Subcutaneous abdominal adipose tissue (tissue), 5 donors: ENCODE measurements at regions not wholly inside any gene's neighbourhood (a gene's known extent, or its start where the extent isn't known, plus 50 kb on each side); places are given as distances from the start of the nearest gene placed in this dataset.

Experiments used
- H3K27ac ChIP-seq: one replicate; pipeline ENCODE4 v1.7.0; 2013; ENCODE audit warnings: low read depth, mild to moderate bottlenecking, inconsistent platforms, low read length, moderate library complexity
- H3K27me3 ChIP-seq, 5 donors: one replicate each; pipeline ENCODE4 v1.7.0; 2013; ENCODE audit warnings: low read length in 5 of 5, inconsistent platforms in 1 of 5; ENCODE audit not compliant: control insufficient read depth in 5 of 5, insufficient read depth in 4 of 5
- H3K36me3 ChIP-seq, 5 donors: one replicate each; pipeline ENCODE4 v1.7.0; 2013; ENCODE audit warnings: low read length in 5 of 5; ENCODE audit not compliant: control insufficient read depth in 5 of 5, insufficient read depth in 5 of 5
- H3K4me1 ChIP-seq, 5 donors: one replicate each; pipeline ENCODE4 v1.7.0; 2013; ENCODE audit warnings: low read length in 5 of 5, mild to moderate bottlenecking in 3 of 5, moderate library complexity in 1 of 5; ENCODE audit not compliant: control insufficient read depth in 5 of 5, insufficient read depth in 5 of 5
- H3K4me3 ChIP-seq, 5 donors: one replicate each; pipeline ENCODE4 v1.7.0; 2013; ENCODE audit warnings: low read length in 5 of 5, low read depth in 1 of 5
- H3K9ac ChIP-seq, 5 donors: one replicate each; pipeline ENCODE4 v1.7.0; 2013; ENCODE audit warnings: low read length in 5 of 5, mild to moderate bottlenecking in 4 of 5, moderate library complexity in 3 of 5
- H3K9me3 ChIP-seq, 5 donors: one replicate each; pipeline ENCODE4 v1.7.0; 2013; ENCODE audit warnings: low read length in 5 of 5; ENCODE audit not compliant: control insufficient read depth in 5 of 5
- donor health status: healthy.
- donor health status: healthy.
- donor health status: healthy.
- donor health status: healthy.
- donor health status: healthy.

DNA sequence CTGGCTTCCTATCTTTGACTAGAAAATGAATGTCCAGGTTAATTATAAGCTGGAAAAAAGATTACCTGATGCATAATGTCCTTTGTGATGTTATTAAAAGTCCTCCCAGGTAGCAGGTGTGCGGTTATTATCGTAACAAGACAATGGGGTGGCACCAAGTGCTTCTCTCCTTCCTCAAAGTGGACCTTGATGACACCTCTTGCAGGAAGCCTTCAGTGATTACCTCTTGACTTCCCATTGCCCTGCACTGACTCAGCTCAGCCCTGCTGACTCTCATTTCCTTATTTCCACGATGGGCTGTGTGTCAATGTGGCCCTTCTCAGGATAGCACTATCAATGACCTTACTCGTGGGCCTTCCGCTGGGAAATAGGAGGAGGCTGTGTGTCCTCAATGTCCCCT lies 477.4 kb upstream of the CCL2 start:
- H3K9ac ChIP-seq = no peak overlapping the region
- H3K4me1 ChIP-seq = no peaks in the 10 kb centered on the region
- no peaks in the 10 kb centered on the region for H3K36me3 ChIP-seq
- no peak overlapping the region for H3K4me3 ChIP-seq
- no peak overlapping the region for H3K27ac ChIP-seq
- H3K27me3 ChIP-seq = peaks cover 0 to 16% (median 6%) of the 10 kb centered on the region in 5 donors
- no peaks in the 10 kb centered on the region for H3K9me3 ChIP-seq

DNA sequence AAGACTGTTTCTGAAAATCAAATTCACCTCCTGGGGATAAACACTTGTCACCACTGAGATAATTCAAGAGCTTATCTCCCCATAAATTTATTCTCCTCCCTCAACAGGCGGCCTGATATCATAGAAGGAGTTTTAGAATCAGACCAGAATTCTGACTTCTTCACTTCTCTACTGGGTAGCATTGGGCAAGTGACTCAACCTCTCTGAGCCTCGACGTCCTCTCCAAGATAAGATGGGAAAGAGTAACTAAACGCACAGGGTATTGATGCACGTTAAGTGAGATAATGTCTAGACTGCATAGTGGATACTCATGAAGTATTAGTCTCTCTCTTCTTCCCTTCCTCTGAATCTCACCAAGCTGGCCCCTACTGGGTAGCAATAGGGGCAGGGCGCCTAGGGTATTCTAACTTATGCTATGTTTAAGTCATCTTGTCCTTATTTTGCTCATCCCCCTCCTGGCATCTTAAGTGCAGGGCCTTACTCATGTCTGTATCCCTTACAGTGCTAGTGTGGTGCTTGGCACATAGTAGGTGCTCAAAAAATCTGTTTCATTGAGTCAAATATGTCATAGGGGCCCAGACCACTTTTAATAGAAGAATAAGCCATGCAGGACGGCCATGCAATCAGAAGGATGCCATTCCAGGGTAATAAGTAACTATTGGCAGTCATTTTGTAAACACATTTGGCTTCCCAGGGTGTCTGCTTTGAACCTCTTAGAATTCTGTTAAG lies 476.4 kb upstream of the CCL2 start:
- Histone ChIP-seq H3K4me1 (no peaks in the 10 kb centered on the region), H3K36me3 (no peaks in the 10 kb centered on the region), H3K9ac (no peak overlapping the region), H3K9me3 (no peaks in the 10 kb centered on the region), H3K4me3 (no peak overlapping the region), H3K27me3 (peaks cover 0 to 16% (median 6%) of the 10 kb centered on the region in 5 donors), H3K27ac (no peak overlapping the region)

DNA sequence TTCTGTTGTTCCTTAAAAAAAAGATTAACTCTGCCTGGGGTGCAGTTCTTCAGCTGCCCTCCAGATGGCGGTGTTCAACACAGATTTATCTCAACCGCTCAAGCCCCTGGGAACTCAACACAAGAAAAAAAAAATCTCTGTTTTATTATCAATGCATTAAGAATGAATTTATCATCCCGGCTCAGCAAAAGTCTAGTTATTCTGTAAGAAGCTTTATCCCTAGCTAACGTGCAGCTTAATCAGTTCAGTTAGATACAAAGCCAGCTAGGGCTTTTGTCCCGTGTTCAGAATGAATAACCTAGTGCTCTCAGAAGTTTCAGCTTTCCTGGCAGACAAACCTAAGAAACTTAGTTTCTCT lies 475.9 kb upstream of the CCL2 start:
- Histone ChIP-seq H3K9ac (no peak overlapping the region), H3K4me3 (no peak overlapping the region), H3K36me3 (no peaks in the 10 kb centered on the region), H3K9me3 (no peaks in the 10 kb centered on the region), H3K27me3 (peaks cover 0 to 16% (median 6%) of the 10 kb centered on the region in 5 donors), H3K27ac (no peak overlapping the region), H3K4me1 (no peaks in the 10 kb centered on the region)

DNA sequence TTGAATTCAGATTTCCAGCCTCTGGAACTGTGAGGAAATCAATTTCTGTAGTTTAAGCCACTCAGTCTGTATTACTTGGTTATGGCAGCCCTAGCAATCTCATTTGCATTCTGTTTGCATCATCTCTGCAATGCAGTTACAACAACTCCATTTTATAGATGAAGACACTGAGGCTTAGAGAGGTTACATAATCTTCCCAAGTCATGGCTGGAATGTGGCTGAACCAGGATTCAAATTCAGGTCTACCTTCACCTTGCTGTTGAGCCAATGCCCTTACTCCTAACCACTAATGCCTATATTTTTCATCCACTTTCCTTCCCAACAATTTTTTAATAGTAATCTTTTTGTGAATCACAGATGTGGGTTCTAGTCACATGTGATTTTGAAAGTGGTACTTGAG lies 469.8 kb upstream of the CCL2 start:
- H3K9ac ChIP-seq = no peak overlapping the region
- H3K27me3 ChIP-seq = peaks cover 0 to 12% (median 7%) of the 10 kb centered on the region in 5 donors
- no peaks in the 10 kb centered on the region for H3K4me1 ChIP-seq
- H3K27ac ChIP-seq = no peak overlapping the region
- H3K4me3 ChIP-seq = no peak overlapping the region
- no peaks in the 10 kb centered on the region for H3K36me3 ChIP-seq
- no peaks in the 10 kb centered on the region for H3K9me3 ChIP-seq

DNA sequence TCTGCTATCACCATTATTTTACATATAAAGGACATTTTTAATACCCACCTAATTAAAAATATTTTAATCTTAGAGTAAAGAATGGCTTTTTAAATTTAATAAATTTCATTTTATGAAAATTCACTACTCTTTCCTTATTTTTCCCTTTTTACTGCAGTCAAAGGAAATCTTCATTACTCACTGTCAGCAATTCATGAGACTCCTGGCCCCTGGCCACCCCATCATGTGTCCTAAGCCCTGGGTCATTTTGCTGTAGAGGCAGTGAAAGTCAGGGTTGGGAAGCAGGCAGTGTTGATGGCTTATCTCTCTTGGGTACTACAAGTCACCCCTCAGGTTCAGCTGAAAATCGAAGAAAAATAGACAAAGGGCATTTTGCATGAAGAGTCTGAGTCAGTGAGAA lies 468.6 kb upstream of the CCL2 start:
- no peak overlapping the region for H3K27ac ChIP-seq
- H3K36me3 ChIP-seq = no peaks in the 10 kb centered on the region
- no peak overlapping the region for H3K4me3 ChIP-seq
- no peak overlapping the region for H3K9ac ChIP-seq
- no peaks in the 10 kb centered on the region for H3K4me1 ChIP-seq
- H3K9me3 ChIP-seq = no peaks in the 10 kb centered on the region
- H3K27me3 ChIP-seq = peaks cover 0 to 5% (median 0%) of the 10 kb centered on the region in 5 donors

DNA sequence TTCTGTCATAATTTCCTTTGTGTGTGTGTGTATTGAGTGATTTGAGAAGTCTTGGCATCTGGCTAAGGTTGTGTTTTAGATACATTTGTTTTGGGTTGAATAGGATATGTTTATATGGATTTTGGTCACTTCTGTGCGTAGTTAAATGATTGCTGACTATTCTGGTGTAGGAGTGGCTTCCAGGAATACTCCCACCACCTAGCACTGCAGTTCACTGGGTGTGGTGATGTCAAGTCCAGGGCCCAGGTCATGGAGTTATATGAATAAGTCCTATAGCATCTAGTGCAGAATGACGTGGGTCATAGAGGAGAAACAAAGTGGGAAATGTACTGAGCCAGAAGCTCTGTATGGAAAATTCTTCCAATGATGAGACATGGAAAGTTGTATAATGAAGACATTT lies 465.4 kb upstream of the CCL2 start:
- H3K27ac ChIP-seq = no peak overlapping the region
- no peaks in the 10 kb centered on the region for H3K36me3 ChIP-seq
- no peaks in the 10 kb centered on the region for H3K9me3 ChIP-seq
- no peak overlapping the region for H3K4me3 ChIP-seq
- no peak overlapping the region for H3K9ac ChIP-seq
- peaks cover 0 to 7% (median 0%) of the 10 kb centered on the region in 5 donors for H3K27me3 ChIP-seq
- H3K4me1 ChIP-seq = no peaks in the 10 kb centered on the region

DNA sequence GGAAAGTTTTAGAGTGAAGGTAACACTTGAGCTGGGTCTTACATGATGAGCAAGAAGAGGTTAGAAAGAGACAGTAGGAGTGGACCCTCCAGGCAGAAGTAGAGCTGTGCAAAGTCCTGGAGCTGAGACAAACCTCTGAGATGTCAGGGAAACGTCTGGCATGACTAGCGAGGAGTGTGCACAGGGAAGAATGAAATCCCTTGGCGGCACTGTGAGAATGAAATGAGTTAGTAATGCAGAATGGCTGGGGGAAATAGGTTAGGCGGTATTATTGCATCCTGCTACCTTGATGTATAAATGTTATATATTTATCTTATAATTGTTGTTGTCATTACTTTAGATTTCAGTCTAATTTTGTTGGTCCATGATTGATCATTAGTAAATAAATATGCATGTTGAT lies 457.9 kb upstream of the CCL2 start:
- Histone ChIP-seq H3K27me3 (peaks cover 0 to 2% (median 0%) of the 10 kb centered on the region in 5 donors), H3K4me3 (no peak overlapping the region), H3K9ac (no peak overlapping the region), H3K36me3 (no peaks in the 10 kb centered on the region), H3K27ac (no peak overlapping the region), H3K9me3 (no peaks in the 10 kb centered on the region), H3K4me1 (peaks cover 0 to 5% (median 0%) of the 10 kb centered on the region in 5 donors)

DNA sequence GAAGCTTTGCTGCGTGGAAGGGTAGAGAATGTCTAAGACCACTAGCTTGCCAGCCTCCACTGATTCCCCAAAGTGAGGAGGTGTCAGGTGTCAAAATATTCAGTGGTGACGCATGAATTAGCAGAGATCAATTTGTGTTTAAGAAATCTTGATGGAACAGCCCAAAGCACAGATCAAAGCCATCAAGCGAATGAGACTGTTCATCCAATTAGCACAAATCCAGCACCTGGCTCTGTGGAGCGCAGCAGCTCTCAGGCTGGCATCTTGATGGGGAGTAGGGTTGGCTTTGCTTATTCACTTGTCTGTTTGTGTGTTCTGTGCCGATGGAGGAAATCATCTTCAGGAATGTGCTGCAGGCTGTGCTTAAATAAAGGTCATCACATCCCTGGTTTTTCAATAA lies 456.8 kb upstream of the CCL2 start:
- Histone ChIP-seq H3K27ac (no peak overlapping the region), H3K9ac (no peak overlapping the region), H3K9me3 (no peaks in the 10 kb centered on the region), H3K36me3 (no peaks in the 10 kb centered on the region), H3K27me3 (peaks cover 0 to 3% (median 0%) of the 10 kb centered on the region in 5 donors), H3K4me3 (no peak overlapping the region), H3K4me1 (peaks cover 0 to 9% (median 2%) of the 10 kb centered on the region in 5 donors)

DNA sequence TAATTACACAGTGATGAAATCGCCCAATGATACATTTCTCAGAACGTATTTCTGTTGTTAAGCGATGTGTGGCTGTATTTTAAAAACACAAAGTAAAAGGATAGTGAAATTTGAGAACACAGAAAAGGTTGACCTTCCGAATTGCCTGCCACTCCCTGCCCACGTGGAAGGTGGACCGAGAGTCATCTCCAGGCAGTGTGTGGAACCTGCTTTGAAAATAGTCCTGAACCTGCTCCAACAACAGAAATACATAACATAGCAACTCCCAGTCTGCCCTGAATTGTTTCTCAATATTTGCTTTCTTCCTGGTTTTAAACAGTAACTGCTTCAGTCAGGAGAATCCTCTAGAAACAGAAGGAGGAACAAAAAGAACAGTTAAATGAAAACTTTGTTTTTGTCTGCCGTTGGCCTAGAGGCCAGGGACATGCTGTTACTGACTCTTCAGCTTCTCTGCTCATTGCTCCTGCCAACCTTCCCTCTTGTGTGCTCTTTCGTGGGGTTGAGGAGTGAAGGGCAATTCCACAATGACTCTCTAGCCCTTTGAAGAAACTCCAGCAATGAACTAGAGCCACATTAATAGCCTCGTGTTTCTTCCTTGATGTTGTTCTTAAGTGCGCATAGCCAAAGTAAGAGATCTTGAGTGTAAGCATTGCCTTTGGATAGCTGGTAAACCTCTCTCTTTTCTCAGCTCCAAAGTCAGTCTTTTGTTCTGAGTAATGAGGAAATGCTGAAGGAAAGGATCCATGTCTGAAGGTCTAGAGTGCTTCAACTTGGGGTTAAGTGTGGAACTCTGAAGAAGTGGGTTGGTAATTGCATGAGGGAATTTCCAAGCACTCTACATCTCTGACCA lies 452.5 kb upstream of the CCL2 start:
- no peak overlapping the region for H3K27ac ChIP-seq
- no peak overlapping the region for H3K4me3 ChIP-seq
- no peak overlapping the region for H3K9ac ChIP-seq
- H3K9me3 ChIP-seq = no peaks in the 10 kb centered on the region
- H3K36me3 ChIP-seq = no peaks in the 10 kb centered on the region
- H3K27me3 ChIP-seq = peaks cover 0 to 3% (median 0%) of the 10 kb centered on the region in 5 donors
- H3K4me1 ChIP-seq = peaks cover 0 to 15% (median 5%) of the 10 kb centered on the region in 5 donors

DNA sequence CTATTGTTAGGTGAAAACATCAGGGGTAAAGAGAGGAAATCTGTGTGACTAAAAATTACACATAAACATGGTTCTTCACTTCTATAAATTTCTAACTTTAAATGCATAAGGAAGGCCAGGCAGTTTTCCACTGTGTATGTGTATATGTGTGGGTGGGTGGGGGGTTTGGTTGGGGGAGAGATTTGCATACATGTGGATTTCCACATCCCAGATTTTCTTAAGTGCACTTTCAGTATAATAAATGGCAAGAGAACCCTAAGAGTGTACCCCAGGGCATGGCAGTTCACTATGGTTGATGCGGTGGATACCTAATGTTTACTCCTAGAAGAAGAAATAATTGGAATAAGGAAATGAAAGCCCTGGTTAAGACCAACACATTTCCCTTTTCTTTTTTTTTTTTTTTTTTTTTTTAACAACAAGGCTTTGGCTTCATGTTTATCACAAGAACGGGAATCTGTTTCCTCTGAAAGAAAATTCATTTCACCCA lies 451.8 kb upstream of the CCL2 start:
- peaks cover 0 to 3% (median 0%) of the 10 kb centered on the region in 5 donors for H3K27me3 ChIP-seq
- H3K9ac ChIP-seq = no peak overlapping the region
- H3K4me1 ChIP-seq = peaks cover 0 to 15% (median 5%) of the 10 kb centered on the region in 5 donors
- H3K9me3 ChIP-seq = no peaks in the 10 kb centered on the region
- H3K36me3 ChIP-seq = no peaks in the 10 kb centered on the region
- H3K4me3 ChIP-seq = no peak overlapping the region
- no peak overlapping the region for H3K27ac ChIP-seq
